Stimulated activated CD4-positive, alpha-beta T cell treated with anti-CD3 and anti-CD28 coated beads, Interleukin-15, amount 100 ng/mL, for 24 hours (primary cell): ENCODE measurements at regions not wholly inside any gene's neighbourhood (a gene's known extent, or its start where the extent isn't known, plus 50 kb on each side); places are given as distances from the start of the nearest gene placed in this dataset.

Source experiments
- DNase-seq: peaks from one replicate; pipeline ENCODE4 v3.0.0-alpha.2; 2020

DNA sequence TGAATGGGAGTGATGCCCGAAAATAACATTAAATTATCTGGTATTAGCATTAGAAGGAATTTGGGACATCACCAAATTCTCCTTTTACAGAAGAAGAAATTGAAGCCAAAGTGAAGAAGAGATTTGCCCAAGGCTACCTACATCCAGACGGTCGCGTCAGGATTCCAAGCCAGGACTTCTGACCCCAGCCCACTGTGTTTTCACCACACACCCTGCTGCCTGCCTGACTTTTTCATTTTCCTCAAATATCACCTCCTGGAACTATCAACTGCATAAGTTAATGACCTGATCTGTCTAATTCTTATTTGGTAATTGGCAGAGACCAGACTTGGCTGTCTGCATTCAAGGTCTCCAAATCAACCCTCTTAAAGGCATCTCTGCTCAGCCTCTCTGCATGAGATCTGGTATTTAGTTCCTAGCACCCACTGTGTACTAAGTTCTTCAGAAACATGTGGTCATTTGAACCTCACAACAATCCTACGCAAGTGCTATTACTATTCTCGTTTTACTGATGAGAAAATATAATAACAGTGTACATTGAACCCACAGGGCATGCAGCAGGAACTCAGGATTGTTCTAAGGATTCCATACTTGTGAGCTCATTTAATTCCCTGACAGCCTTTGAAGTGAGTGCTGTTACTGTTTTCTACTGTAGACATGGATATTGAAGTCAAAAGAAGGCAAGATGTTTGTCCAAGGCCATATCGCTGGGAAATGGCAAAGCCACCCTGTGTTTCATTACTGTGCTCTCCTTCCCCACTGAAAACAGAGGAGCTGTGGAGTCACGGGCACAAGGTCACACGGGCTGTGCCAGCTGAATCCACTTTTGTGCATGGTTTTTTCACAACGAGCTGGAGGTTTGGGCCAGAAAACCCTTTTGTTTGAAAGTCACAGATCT is 195.2 kb upstream of the C1QTNF7 start:
- no peak for DNase-seq

DNA sequence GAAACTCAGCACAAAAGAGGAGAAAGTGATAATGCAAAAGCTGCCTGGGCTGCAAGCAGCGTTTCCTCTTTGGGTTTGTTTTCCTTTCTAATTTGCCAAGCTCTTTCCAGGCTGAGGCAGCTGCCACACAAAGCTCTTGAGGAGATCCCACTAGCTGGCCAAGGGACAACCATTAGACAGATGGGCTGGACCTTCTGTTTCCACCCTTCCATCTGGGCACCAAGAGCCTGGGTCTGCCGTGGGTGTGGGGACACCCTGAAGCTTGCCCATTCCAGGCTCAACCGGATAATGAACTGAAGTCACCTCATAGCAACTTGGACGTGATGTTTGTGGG is 194.6 kb upstream of the C1QTNF7 start:
- DNase-seq: peak; percentile 21

DNA sequence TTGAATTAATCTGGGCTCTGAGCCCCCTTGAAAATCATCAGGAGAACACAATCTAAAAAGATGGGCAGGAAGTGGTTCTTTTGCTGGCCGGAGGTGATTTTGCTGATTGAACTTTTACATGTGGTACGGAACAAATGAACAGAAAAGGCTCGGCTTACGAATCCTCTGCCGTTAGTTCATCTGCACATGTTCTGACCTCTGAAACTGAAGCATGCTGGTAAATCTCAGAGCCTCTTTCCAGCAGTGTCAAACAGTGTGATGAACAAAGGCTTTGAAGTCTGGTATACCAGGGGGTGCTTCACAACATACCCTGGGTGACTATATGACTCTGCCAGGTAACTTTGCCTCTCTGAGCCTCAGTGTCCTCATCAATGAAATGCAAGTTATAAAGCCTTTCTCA is 194.2 kb upstream of the C1QTNF7 start:
- peak; percentile 23 for DNase-seq

DNA sequence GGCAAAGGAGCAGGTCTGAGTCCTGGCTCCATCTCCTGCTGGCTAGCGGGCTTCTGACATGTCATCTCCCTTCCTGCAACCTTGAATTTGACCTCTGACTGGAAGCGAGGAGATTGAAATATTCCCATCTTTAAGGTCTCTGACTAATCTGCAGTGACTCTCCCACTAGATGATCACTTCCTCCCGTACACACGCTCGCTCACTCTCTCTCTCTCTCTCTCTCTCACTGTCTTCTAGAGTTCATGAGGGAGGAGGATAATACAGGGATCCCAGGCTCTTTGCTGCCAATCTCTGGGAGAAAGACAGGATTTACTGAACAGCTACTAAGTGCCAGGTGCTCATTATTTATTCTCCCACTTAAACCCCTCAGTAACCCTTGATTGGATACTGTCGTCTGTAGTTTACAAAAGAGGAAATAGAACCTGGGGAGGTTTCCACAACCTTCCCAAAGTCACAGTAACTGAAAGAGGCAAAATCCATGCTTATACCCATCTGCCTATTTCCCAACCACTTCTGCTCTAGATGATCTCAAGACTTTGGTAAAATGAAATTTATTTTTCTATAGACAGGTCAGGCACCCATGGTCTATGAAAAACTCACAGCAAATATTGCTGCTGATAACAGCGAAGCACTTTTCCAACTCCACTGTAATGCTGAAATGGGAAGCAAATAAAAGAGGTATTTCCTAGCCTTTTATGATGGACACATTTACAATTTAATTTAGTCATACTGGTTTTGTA is 193.5 kb upstream of the C1QTNF7 start:
- peak; percentile 7 for DNase-seq

- DNase-seq: no peak
Observed at GRCh38 chr4:15234856-15235126, 193.0 kb upstream of the C1QTNF7 start.

DNA sequence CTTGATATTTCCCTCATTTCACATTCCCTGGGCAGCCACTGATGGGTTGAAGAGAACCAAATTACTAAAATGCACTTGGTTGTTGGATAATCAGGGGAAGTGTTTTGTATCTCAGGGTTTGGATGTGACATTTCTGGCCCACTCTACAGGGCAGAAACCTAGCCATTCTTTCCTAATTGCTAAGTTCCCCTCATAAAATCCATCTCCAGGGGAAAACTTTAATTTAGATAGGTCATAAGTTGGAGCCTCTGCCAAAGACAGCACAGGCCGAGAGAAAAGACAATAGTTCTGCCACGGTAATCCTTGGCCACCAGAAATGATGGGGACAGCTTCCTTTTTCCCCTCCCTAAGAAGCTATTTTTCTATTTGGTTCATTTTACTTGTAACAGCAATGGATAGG is 192.7 kb upstream of the C1QTNF7 start:
- DNase-seq: no peak

DNA sequence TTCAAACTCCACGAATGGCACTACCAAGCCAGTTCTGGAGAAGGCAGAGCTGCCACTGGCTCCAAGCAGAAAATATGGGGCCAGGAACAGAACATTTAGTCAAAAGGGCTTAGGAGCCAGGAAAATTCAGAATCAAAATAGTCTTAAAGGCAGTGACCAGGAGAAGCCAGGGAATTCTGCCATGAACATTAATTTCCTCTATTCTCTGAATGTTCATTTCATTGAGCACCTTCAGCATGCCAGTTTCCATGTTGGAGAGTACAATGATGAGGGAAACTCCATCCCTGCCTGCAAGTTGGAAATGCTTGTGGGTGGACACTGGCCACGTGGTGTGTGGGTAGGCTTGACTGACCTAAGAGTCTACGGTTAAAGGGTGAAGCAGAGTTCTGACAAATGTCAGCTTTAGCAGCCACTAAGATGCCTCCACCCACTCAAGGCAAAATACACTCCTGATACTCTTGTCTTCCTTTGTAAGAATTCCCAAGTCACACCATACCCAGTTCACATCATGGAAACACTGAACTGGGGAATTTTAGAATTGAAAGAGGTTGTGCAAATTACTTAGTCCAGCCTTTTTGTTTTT is 190.1 kb upstream of the C1QTNF7 start:
- no peak for DNase-seq

DNA sequence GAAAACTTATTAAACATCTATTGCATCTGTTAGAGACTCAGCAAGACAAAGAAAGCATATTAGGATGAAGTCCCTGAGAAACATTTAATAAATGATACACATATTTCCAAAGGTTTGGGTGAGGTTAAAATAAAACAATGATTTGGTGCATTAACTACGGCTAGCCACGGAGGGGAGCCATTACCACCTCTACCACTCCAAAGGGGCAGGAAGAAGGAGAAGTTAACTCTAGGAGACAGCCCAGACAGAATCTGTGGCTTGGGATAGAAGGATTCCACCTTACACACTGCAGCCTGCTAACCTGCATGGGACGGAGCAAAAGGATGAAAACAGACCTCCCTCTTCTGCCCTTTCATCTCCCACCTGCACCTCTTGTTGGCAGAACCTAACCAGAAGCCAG is 189.1 kb upstream of the C1QTNF7 start:
- peak; percentile 42 for DNase-seq

DNA sequence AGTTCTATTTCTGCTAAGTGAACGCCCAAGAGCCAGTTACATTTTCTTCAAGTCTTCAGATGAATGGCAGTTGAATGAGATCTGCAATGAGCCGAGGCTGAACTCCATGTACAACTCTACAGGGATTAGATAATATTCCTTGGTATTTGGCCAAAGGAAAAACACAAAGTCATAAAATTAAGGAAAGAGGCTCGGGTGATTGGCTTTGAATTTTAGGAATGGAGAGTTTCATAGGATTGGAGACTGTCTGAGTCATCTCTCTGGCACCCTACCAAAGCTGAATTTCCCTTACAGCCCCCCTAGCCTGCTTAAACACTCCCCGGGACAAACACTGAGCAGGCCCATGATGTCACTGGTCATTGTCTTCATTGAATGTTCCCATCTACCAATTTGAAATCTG is 188.0 kb upstream of the C1QTNF7 start:
- no peak for DNase-seq

- DNase-seq: no peak
Observed at GRCh38 chr4:15240764-15241163, 187.1 kb upstream of the C1QTNF7 start.

DNA sequence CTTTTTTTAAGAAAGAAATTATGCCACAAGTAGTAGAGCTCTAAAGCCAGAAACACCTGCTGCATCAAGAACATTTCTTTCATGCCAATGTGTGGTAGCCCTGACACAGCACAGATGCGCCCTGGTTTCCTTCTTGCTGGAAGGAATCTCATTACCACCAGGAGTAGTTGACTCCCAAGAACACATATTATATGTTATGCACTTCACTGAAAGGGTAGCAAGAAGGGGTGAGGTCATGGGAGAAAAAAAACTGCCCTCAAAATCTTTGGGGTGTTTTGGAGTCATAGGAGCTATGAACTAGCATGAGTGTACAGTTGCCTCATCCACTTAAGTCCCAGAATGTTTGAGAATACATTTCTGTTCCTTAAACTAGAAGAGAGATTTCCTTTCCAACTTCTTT is 185.8 kb upstream of the C1QTNF7 start:
- no peak for DNase-seq

DNA sequence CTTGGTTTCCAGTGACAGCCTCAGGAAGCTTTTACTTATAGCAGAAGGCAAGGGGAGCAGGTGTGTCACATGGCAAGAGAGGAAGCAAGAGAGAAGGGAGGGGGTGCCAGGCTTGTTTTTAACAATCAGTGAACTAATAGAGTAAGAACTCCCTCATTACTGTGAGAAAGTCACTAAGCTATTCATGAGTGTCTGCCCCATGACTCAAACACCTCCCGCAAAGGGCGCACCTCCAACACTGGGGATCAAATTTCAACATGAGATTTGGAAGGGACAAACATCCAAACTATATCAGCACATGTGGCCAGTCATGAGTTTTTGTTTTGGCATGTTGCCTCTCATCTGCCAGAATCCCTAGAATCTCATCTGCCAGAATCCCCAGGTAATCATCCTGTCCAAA is 183.5 kb upstream of the C1QTNF7 start:
- no peak for DNase-seq

- no peak for DNase-seq
Observed at GRCh38 chr4:15245006-15245530, 182.8 kb upstream of the C1QTNF7 start.

DNA sequence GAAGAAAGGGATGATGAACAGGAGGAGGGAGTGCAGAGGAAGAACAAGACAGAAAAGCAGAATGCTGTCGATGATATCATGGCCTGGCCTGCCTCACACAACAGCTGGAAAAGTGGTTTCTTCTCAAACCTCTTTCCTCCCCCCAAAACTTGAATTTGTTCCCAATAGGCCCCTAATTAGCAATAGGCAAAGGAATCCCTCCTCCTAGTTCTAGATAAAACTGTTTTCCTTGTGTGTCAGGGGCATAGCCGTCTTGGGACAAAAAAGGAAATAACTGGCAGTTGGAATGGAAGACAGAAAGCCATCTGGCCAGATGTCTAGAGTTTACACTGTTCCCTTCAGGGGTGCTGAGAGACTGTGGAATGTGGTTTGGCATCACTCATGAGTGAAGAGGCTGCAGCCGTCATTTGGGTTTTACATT is 177.8 kb upstream of the C1QTNF7 start:
- no peak for DNase-seq

DNA sequence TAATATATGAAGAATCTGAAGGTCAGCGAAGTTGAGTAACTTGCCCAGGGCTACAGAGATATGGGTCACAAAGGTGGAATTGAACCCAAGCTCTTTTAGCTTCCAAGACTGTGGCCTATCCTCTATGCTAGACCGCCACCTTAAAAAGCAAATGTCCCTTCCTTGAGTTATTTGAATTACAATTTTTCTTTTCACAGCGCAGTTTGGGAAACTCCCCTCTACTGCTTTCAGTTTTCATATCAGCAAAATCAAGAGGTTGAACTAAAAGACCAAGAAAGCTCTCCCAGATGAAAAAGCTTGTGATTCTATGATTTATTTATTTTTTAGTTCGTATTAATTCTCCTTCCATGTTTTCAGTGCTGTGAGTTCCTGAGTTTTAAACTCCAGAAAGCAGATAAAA is 174.5 kb upstream of the C1QTNF7 start:
- DNase-seq: no peak

GRCh38 chr4:15254236-15254880 is 173.5 kb upstream of the C1QTNF7 start:
- no peak for DNase-seq

DNA sequence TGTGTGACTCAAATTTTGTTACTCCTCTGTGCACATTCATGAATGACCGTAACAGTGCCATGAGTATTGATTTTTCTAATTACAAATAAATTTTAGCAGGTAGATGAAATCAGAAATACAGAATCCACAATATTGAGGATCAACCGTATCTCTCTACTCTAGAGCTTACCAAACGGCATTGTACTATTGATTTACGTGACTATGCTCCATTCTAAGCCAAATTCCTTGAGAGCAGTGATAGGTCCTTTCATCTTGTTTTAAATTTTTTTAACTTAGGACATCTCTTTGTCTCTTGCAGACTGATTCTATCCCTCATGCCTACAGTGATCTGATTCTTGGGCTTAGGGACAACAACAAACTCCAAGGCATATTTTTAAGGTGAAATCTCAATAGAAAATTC is 172.3 kb upstream of the C1QTNF7 start:
- DNase-seq: no peak

GRCh38 chr4:15260758-15261157 is 167.1 kb upstream of the C1QTNF7 start:
- no peak for DNase-seq

- peak; percentile 21 for DNase-seq
Observed at GRCh38 chr4:15262396-15262795, 165.4 kb upstream of the C1QTNF7 start.

DNA sequence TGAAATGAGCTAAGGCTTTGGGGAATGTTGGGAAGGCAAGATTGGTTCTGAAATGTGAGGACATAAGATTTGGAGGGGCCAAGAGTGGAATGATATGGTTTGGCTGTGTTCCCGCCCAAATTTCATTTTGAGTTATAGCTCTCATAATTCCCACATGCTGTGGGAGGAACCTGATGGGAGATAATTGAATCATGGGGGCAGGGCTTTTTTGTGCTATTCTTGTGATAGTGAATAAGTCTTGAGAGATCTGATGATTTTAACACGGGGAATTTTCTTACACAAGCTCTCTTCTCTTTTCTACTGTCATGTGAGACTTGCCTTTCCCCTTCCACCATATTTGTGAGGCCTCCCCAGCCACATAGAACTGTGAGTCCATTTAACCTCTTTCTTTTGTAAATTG is 157.6 kb upstream of the C1QTNF7 start:
- no peak for DNase-seq

- no peak for DNase-seq
Observed at GRCh38 chr4:15286041-15286440, 141.8 kb upstream of the C1QTNF7 start.

GRCh38 chr4:15291122-15291521 is 136.7 kb upstream of the C1QTNF7 start:
- no peak for DNase-seq

- DNase-seq: no peak
Observed at GRCh38 chr4:15293711-15294110, 134.1 kb upstream of the C1QTNF7 start.

- DNase-seq: no peak
Observed at GRCh38 chr4:15294202-15294601, 133.6 kb upstream of the C1QTNF7 start.
